GM12878 (cell line): ENCODE measurements at regions not wholly inside any gene's neighbourhood (a gene's known extent, or its start where the extent isn't known, plus 50 kb on each side); places are given as distances from the start of the nearest gene placed in this dataset.

Experiments used
- KAT2A ChIP-seq: conservative IDR thresholded peaks from 2 replicates; pipeline ENCODE4 v1.6.1; 2011; ENCODE audit warnings: low read depth, low read length; ENCODE audit not compliant: control insufficient read depth
- NFXL1 ChIP-seq: fragments of 450-650 bp; IDR thresholded peaks from 2 replicates; pipeline ENCODE4 v1.6.1; 2017; ENCODE audit warnings: antibody characterized with exemption, mild to moderate bottlenecking, borderline replicate concordance
- NR2C1 ChIP-seq: fragments of 450-650 bp; IDR thresholded peaks from 2 replicates; pipeline ENCODE4 v1.6.1; 2017; ENCODE audit warnings: antibody characterized with exemption, mild to moderate bottlenecking, moderate library complexity
- POLR2A ChIP-seq: IDR thresholded peaks from 2 replicates; pipeline ENCODE4 v1.6.1; 2011; ENCODE audit warnings: low read depth, mild to moderate bottlenecking, low read length
- RCOR1 ChIP-seq: conservative IDR thresholded peaks from 2 replicates; pipeline ENCODE4 v1.6.1; 2012; ENCODE audit warnings: low read depth, low read length, improper control_type of control experiment
- TF ChIP-seq, protein P1 (sequence below): fragments of 450-650 bp; formaldehyde crosslinking; IDR thresholded peaks from 2 replicates; pipeline ENCODE4 v1.4.0; 2022; ENCODE audit warnings: mild to moderate bottlenecking, moderate library complexity
- TF ChIP-seq, protein P2 (sequence below): IDR thresholded peaks from 2 replicates; pipeline ENCODE4 v1.6.1; 2012; ENCODE audit warnings: improper control_type of control experiment, low read depth, low read length; ENCODE audit not compliant: insufficient replicate concordance

DNA sequence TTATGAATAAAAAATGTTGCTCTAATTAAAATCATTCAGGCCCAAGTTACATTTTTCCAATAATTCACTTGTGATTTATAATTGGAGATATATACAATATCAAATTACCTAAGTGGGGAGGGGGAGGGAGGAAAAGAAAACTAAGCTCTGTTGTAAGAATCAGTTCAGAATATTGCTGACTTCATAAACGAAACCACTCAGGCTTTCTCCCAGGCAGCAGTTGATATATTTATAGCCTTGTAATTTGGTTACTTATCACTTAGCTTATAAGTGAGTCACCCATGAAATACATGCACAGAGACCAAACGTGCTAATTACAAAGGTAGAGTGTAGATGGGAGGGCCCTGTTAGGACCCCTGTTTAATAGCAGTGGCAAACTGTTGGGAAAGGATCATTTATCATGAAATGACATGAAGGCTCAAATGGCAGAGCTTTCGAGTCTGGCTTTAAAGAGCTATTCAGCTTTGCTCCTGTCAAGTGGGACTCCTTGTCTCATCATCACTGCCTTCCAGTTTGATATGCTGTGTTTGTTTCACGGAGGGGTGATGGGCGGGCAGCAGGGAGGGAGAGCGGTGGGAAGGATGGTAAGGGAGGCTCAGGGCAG lies 105.6 kb upstream of the PGRMC2 start (continued):
- TF ChIP-seq, protein P1, sequence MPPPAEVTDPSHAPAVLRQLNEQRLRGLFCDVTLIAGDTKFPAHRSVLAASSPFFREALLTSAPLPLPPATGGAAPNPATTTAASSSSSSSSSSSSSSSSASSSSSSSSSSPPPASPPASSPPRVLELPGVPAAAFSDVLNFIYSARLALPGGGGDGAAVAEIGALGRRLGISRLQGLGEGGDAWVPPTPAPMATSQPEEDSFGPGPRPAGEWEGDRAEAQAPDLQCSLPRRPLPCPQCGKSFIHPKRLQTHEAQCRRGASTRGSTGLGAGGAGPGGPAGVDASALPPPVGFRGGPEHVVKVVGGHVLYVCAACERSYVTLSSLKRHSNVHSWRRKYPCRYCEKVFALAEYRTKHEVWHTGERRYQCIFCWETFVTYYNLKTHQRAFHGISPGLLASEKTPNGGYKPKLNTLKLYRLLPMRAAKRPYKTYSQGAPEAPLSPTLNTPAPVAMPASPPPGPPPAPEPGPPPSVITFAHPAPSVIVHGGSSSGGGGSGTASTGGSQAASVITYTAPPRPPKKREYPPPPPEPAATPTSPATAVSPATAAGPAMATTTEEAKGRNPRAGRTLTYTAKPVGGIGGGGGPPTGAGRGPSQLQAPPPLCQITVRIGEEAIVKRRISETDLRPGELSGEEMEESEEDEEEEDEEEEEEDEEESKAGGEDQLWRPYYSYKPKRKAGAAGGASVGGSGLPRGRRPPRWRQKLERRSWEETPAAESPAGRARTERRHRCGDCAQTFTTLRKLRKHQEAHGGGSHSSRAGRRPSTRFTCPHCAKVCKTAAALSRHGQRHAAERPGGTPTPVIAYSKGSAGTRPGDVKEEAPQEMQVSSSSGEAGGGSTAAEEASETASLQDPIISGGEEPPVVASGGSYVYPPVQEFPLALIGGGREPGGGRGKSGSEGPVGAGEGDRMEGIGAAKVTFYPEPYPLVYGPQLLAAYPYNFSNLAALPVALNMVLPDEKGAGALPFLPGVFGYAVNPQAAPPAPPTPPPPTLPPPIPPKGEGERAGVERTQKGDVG (CRISPR knock-in tag), result no peak
- TF ChIP-seq NFXL1, result no peak
- TF ChIP-seq POLR2A, result no peak
- TF ChIP-seq NR2C1, result no peak
- no peak for TF ChIP-seq KAT2A
- TF ChIP-seq, protein P2, sequence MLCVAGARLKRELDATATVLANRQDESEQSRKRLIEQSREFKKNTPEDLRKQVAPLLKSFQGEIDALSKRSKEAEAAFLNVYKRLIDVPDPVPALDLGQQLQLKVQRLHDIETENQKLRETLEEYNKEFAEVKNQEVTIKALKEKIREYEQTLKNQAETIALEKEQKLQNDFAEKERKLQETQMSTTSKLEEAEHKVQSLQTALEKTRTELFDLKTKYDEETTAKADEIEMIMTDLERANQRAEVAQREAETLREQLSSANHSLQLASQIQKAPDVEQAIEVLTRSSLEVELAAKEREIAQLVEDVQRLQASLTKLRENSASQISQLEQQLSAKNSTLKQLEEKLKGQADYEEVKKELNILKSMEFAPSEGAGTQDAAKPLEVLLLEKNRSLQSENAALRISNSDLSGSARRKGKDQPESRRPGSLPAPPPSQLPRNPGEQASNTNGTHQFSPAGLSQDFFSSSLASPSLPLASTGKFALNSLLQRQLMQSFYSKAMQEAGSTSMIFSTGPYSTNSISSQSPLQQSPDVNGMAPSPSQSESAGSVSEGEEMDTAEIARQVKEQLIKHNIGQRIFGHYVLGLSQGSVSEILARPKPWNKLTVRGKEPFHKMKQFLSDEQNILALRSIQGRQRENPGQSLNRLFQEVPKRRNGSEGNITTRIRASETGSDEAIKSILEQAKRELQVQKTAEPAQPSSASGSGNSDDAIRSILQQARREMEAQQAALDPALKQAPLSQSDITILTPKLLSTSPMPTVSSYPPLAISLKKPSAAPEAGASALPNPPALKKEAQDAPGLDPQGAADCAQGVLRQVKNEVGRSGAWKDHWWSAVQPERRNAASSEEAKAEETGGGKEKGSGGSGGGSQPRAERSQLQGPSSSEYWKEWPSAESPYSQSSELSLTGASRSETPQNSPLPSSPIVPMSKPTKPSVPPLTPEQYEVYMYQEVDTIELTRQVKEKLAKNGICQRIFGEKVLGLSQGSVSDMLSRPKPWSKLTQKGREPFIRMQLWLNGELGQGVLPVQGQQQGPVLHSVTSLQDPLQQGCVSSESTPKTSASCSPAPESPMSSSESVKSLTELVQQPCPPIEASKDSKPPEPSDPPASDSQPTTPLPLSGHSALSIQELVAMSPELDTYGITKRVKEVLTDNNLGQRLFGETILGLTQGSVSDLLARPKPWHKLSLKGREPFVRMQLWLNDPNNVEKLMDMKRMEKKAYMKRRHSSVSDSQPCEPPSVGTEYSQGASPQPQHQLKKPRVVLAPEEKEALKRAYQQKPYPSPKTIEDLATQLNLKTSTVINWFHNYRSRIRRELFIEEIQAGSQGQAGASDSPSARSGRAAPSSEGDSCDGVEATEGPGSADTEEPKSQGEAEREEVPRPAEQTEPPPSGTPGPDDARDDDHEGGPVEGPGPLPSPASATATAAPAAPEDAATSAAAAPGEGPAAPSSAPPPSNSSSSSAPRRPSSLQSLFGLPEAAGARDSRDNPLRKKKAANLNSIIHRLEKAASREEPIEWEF, result no peak
- TF ChIP-seq RCOR1, result no peak
- TF ChIP-seq, all 136 proteins: peak for 0
